Keratinocyte (primary cell): ENCODE measurements at regions not wholly inside any gene's neighbourhood (a gene's known extent, or its start where the extent isn't known, plus 50 kb on each side); places are given as distances from the start of the nearest gene placed in this dataset.

Source experiments
- DNase-seq: peaks from one replicate; pipeline ENCODE4 v3.0.0-alpha.2; 2011; ENCODE audit warnings: low read depth, missing footprints, low spot score
- FAIRE-seq: peaks from 2 replicates; lab custom pipeline; 2011; peaks lifted over from hg19 to GRCh38; lab: Jason Lieb, UNC
- H2AFZ ChIP-seq: 2 replicates; pipeline ENCODE4 v1.6.0; 2012; ENCODE audit warnings: low read length, control low read depth, inconsistent platforms; ENCODE audit not compliant: control insufficient read depth
- H3K27ac ChIP-seq: 2 replicates; pipeline ENCODE4 v1.5.1; 2011; ENCODE audit warnings: low read length; ENCODE audit not compliant: control insufficient read depth, insufficient read depth
- H3K27me3 ChIP-seq: 3 replicates; pipeline ENCODE4 v1.6.0; 2011; ENCODE audit warnings: low read length; ENCODE audit not compliant: control insufficient read depth, insufficient read depth; ENCODE audit errors: extremely low read depth
- H3K36me3 ChIP-seq, 2 experiments: 2 replicates in 1 of 2; 3 replicates in 1 of 2; pipeline ENCODE4 v1.5.1; 2011; ENCODE audit warnings: low read length in 2 of 2, mild to moderate bottlenecking in 1 of 2; ENCODE audit not compliant: control insufficient read depth in 2 of 2, insufficient read depth in 2 of 2; ENCODE audit errors: extremely low read depth in 1 of 2
- H3K4me1 ChIP-seq: 3 replicates; pipeline ENCODE4 v1.5.1; 2011; ENCODE audit warnings: low read length; ENCODE audit not compliant: control insufficient read depth, insufficient read depth; ENCODE audit errors: extremely low read depth
- H3K4me2 ChIP-seq: 3 replicates; pipeline ENCODE4 v1.6.0; 2011; ENCODE audit warnings: low read depth, low read length; ENCODE audit not compliant: control insufficient read depth, insufficient read depth; ENCODE audit errors: extremely low read depth
- H3K4me3 ChIP-seq, 3 experiments: fragments of 200-600 bp in 1 of 3; sonication (generic) in 1 of 3; 2 replicates in 2 of 3; 3 replicates in 1 of 3; pipeline ENCODE4 v1.5.1; 2011 to 2016; ENCODE audit warnings: low read length in 3 of 3, mild to moderate bottlenecking in 3 of 3, control low read depth in 2 of 3, inconsistent platforms in 1 of 3, low read depth in 1 of 3, mixed read lengths in 1 of 3, mixed run types in 1 of 3, moderate library complexity in 1 of 3; ENCODE audit not compliant: control insufficient read depth in 2 of 3, insufficient read depth in 2 of 3; ENCODE audit errors: extremely low read depth in 1 of 3
- H3K79me2 ChIP-seq: 2 replicates; pipeline ENCODE4 v1.6.0; 2012; ENCODE audit warnings: low read length; ENCODE audit not compliant: control insufficient read depth, insufficient read depth
- H3K9ac ChIP-seq: 3 replicates; pipeline ENCODE4 v1.6.0; 2011; ENCODE audit warnings: low read length; ENCODE audit not compliant: control insufficient read depth, insufficient read depth; ENCODE audit errors: extremely low read depth
- H3K9me1 ChIP-seq: 3 replicates; pipeline ENCODE4 v1.6.0; 2011; ENCODE audit warnings: low read length; ENCODE audit not compliant: control insufficient read depth, insufficient read depth; ENCODE audit errors: extremely low read depth
- H3K9me3 ChIP-seq: 2 replicates; pipeline ENCODE4 v1.5.1; 2012; ENCODE audit warnings: low read depth, low read length; ENCODE audit not compliant: control insufficient read depth
- H4K20me1 ChIP-seq: 3 replicates; pipeline ENCODE4 v1.6.0; 2011; ENCODE audit warnings: low read length; ENCODE audit not compliant: control insufficient read depth, insufficient read depth; ENCODE audit errors: extremely low read depth
- CTCF ChIP-seq, 3 experiments: IDR thresholded peaks in 1 of 3; conservative IDR thresholded peaks in 1 of 3; optimal IDR thresholded peaks in 1 of 3; 2 replicates in 2 of 3; 3 replicates in 1 of 3; pipeline versions ENCODE3 to v1.5.1; 2011; ENCODE audit warnings: low read length in 3 of 3, mild to moderate bottlenecking in 3 of 3, moderate library complexity in 2 of 3, control low read depth in 1 of 3, inconsistent platforms in 1 of 3; ENCODE audit not compliant: insufficient read depth in 2 of 3; ENCODE audit errors: extremely low read depth in 1 of 3
- EZH2 ChIP-seq: IDR thresholded peaks from one replicate; pipeline ENCODE4 v1.6.1; 2012; ENCODE audit warnings: inconsistent platforms, mild to moderate bottlenecking, low read length, moderate library complexity
- dilution Hi-C: fragments of 300-500 bp; cut with MboI; formaldehyde crosslinking; loops from one replicate; pipeline ENCODE4 v1.7.0; 2020; ENCODE audit warnings: low sequenced_read_pairs; ENCODE audit not compliant: extremely low pct_ligation_motif_present

GRCh38 chr15:72978223-72978622 is 74.0 kb upstream of the NEO1 start:
- FAIRE-seq, result no peak
- dilution Hi-C loops, result no loop called here
- Histone ChIP-seq H3K9ac (no peak overlapping the region), H3K4me1 (no peaks in the 10 kb centered on the region), H3K27me3 (no peaks in the 10 kb centered on the region), H3K4me2 (no peak overlapping the region), H2AFZ (no peak overlapping the region), H4K20me1 (no peaks in the 10 kb centered on the region), H3K4me3 (no peak overlapping the region), H3K36me3 (no peaks in the 10 kb centered on the region), H3K79me2 (no peaks in the 10 kb centered on the region), H3K27ac (no peak overlapping the region), H3K9me1 (no peaks in the 10 kb centered on the region), H3K9me3 (no peaks in the 10 kb centered on the region)
- TF ChIP-seq CTCF (optimal IDR thresholded peaks at IDR 0.05 in 1 of 3, IDR thresholded peaks at IDR 0.05 in 1 of 3, conservative IDR thresholded peaks at IDR 0.05 in 1 of 3; ENCODE audit: extremely low read depth in 1 of 3, insufficient read depth in 2 of 3, low read length in 3 of 3), result no peak
- no peak for TF ChIP-seq EZH2
- DNase-seq, result no peak

DNA sequence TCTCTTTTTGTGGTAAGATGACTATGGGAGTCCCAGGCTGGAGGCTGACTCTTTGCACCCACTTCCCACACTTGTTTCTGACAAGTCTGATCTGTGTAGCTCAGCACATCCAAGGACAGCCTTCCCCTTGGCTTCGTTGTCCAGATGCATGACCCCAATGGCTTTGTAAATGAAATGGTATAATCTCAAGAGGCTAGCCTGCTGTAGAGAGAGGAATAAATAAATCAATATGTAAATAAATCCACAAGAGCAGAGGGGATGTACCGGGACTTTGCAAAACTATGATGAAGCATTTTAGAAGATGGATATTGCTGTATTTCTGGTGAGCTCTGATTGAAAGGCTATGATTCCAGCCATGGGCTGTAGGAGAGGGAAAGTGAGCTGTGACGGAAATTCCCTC is 79.9 kb upstream of the NEO1 start:
- no peaks in the 10 kb centered on the region for H3K79me2 ChIP-seq
- H3K9ac ChIP-seq, result no peak overlapping the region
- TF ChIP-seq CTCF (optimal IDR thresholded peaks at IDR 0.05 in 1 of 3, IDR thresholded peaks at IDR 0.05 in 1 of 3, conservative IDR thresholded peaks at IDR 0.05 in 1 of 3; ENCODE audit: extremely low read depth in 1 of 3, insufficient read depth in 2 of 3, low read length in 3 of 3) (no peak), EZH2 (no peak)
- no peaks in the 10 kb centered on the region for H4K20me1 ChIP-seq
- no peaks in the 10 kb centered on the region for H3K9me3 ChIP-seq
- H3K4me2 ChIP-seq, result no peak overlapping the region
- H3K9me1 ChIP-seq, result no peaks in the 10 kb centered on the region
- no peak overlapping the region for H2AFZ ChIP-seq
- H3K27me3 ChIP-seq, result no peaks in the 10 kb centered on the region
- dilution Hi-C loops, result no loop called here
- no peaks in the 10 kb centered on the region for H3K36me3 ChIP-seq
- no peak overlapping the region for H3K27ac ChIP-seq
- DNase-seq (no peak), FAIRE-seq (no peak)
- no peak overlapping the region for H3K4me3 ChIP-seq
- no peaks in the 10 kb centered on the region for H3K4me1 ChIP-seq
